BLaER1 treated with 17β-estradiol and CSF1 and Interleukin-3, amounts not matched to agents 10 nM and 100 nM (cell line): ENCODE measurements at regions not wholly inside any gene's neighbourhood (a gene's known extent, or its start where the extent isn't known, plus 50 kb on each side); places are given as distances from the start of the nearest gene placed in this dataset.
"Not testable (repeated sequence)": the region's sequence is repeated elsewhere in the genome, so short reads cannot be mapped to it uniquely, and the experiment has no call there.

ENCODE experiments used
- H3K27ac ChIP-seq, 11 experiments: shearing (Covaris generic); formaldehyde crosslinking; 2 replicates each; pipeline ENCODE4 v1.8.1; 2022
- H3K27me3 ChIP-seq, 11 experiments: shearing (Covaris generic); formaldehyde crosslinking; 2 replicates each; pipeline ENCODE4 v1.8.1; 2022
- H3K36me3 ChIP-seq, 11 experiments: shearing (Covaris generic); formaldehyde crosslinking; 2 replicates each; pipeline ENCODE4 v1.8.1; 2022
- H3K4me1 ChIP-seq, 10 experiments: shearing (Covaris generic); formaldehyde crosslinking; 2 replicates each; pipeline ENCODE4 v1.8.1; 2022
- H3K4me2 ChIP-seq, 11 experiments: shearing (Covaris generic); formaldehyde crosslinking; 2 replicates each; pipeline ENCODE4 v1.8.1; 2022
- H3K4me3 ChIP-seq, 10 experiments: shearing (Covaris generic); formaldehyde crosslinking; 2 replicates each; pipeline ENCODE4 v1.8.1; 2022
- H3K9ac ChIP-seq, 11 experiments: shearing (Covaris generic); formaldehyde crosslinking; 2 replicates each; pipeline ENCODE4 v1.8.1; 2022
- H3K9me3 ChIP-seq, 11 experiments: shearing (Covaris generic); formaldehyde crosslinking; replicated peaks in 1 of 11; 2 replicates each; pipeline ENCODE4 v1.8.1; 2022
- H4K20me1 ChIP-seq, 11 experiments: shearing (Covaris generic); formaldehyde crosslinking; 2 replicates each; pipeline ENCODE4 v1.8.1; 2022

DNA sequence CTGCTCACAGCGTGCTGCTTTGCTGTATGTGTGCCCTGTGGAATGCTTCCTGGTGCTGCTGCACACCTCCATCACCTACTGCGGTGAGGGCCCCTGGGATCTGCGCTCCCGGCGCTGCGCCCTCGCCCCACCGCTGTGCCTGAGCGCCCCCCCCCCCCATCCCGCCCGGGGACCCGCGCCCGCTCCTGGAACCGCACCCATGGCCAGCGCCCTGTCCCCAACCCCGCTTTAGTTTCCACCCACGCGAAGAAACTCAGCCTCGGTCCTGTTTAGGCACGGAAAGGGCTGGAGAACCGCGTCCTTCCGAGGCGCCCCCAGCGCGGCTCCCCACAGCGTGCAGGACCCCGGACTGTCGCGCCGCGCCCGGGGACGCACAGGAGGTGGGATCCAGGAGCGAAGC is 265.5 kb downstream of the POTEB3 start:
- H3K27me3 ChIP-seq, H3K27ac ChIP-seq, H3K36me3 ChIP-seq, H3K4me1 ChIP-seq, H3K9ac ChIP-seq, H3K4me2 ChIP-seq, H4K20me1 ChIP-seq, H3K4me3 ChIP-seq, H3K9me3 ChIP-seq: not testable (repeated sequence)

- H3K4me1 ChIP-seq, H3K9ac ChIP-seq, H3K27ac ChIP-seq, H3K36me3 ChIP-seq, H3K4me3 ChIP-seq, H3K4me2 ChIP-seq, H4K20me1 ChIP-seq, H3K27me3 ChIP-seq, H3K9me3 ChIP-seq: not testable (repeated sequence)
Observed at GRCh38 chr15:21151203-21151966, 285.3 kb upstream of the POTEB2 start.

- not testable (repeated sequence) for H3K27me3 ChIP-seq, H3K27ac ChIP-seq, H3K9me3 ChIP-seq, H3K4me3 ChIP-seq, H3K9ac ChIP-seq, H3K36me3 ChIP-seq, H4K20me1 ChIP-seq, H3K4me1 ChIP-seq, H3K4me2 ChIP-seq
Observed at GRCh38 chr15:21148136-21148535, 282.0 kb upstream of the POTEB2 start.

- H3K9me3 ChIP-seq, H4K20me1 ChIP-seq, H3K4me3 ChIP-seq, H3K36me3 ChIP-seq, H3K4me2 ChIP-seq, H3K9ac ChIP-seq, H3K27me3 ChIP-seq, H3K27ac ChIP-seq, H3K4me1 ChIP-seq: not testable (repeated sequence)
Observed at GRCh38 chr15:21133893-21134292, 267.8 kb upstream of the POTEB2 start.

DNA sequence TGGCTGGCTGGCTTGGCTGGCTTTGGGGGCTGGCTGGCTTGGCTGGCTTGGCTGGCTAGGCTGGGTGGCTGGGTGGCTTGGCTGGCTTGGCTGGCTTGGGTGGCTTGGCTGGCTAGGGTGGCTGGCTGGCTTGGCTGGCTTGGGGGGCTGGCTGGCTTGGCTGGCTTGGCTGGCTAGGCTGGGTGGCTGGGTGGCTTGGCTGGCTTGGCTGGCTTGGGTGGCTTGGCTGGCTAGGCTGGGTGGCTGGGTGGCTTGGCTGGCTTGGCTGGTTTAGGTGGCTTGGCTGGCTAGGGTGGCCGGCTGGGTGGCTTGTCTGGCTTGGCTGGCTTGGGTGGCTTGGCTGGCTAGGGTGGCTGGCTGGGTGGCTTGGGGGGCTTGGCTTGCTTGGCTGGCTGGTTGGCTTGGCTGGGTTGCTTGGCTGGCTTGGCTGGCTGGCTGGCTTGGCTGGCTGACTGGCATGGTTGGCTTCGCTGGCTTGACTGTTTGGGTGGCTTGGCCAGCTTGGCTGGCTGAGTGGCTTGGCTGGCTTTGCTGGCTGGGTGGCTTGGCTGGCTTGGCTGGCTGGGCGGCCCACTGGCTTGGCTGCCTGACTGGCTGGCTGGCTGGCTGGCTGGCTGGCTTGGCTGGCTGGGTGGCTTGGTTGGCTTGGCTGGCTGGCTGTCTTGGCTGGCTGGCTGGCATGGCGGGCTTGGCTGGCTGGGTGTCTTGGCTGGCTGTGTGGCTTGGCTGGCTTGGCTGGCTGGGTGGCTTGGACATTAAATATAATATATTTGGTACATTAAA is 246.3 kb upstream of the POTEB2 start:
- not testable (repeated sequence) for H4K20me1 ChIP-seq, H3K4me1 ChIP-seq, H3K27me3 ChIP-seq, H3K4me2 ChIP-seq, H3K36me3 ChIP-seq, H3K9ac ChIP-seq, H3K27ac ChIP-seq, H3K4me3 ChIP-seq
- peaks cover 12 to 17% (median 14%) of the 10 kb centered on the region in 11 experiments for H3K9me3 ChIP-seq

- not testable (repeated sequence) for H3K9ac ChIP-seq, H3K4me1 ChIP-seq, H3K36me3 ChIP-seq, H3K4me2 ChIP-seq, H3K27me3 ChIP-seq, H4K20me1 ChIP-seq, H3K4me3 ChIP-seq, H3K27ac ChIP-seq
- H3K9me3 ChIP-seq: peaks cover 14 to 20% (median 17%) of the 10 kb centered on the region in 11 experiments
Observed at GRCh38 chr15:21111861-21112260, 245.7 kb upstream of the POTEB2 start.

DNA sequence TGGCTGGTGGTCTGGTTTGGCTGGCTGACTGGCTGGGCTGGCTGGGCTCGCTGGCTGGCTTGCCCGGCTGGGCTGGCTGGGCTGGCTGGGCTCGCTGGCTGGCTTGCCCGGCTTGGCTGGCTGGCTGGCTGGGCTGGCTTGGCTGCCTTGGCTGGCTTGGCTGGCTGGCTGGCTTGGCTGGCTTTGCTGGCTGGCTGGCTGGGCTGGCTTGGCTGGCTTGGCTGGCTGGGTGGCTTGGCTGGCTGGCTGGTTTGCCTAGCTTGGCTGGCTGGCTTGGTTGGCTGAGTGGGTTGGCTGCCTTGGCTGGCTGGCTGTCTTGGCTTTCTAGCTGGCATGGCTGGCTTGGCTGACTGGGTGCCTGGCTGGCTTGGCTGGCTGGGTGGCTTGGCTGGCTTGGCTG is 245.1 kb upstream of the POTEB2 start:
- not testable (repeated sequence) for H4K20me1 ChIP-seq, H3K36me3 ChIP-seq, H3K4me2 ChIP-seq, H3K27ac ChIP-seq, H3K27me3 ChIP-seq, H3K4me3 ChIP-seq, H3K9ac ChIP-seq, H3K4me1 ChIP-seq
- peaks cover 14 to 20% (median 17%) of the 10 kb centered on the region in 11 experiments for H3K9me3 ChIP-seq

GRCh38 chr15:21110187-21110804 is 244.2 kb upstream of the POTEB2 start:
- H3K27me3 ChIP-seq, H4K20me1 ChIP-seq, H3K4me2 ChIP-seq, H3K9ac ChIP-seq, H3K27ac ChIP-seq, H3K36me3 ChIP-seq, H3K4me1 ChIP-seq: not testable (repeated sequence)
- Histone ChIP-seq H3K4me3 (peak overlapping the region in 3 of 10 experiments; percentile 8 to 43 (median 41); a peak in 3 of 20 replicates), H3K9me3 (peaks cover 14 to 20% (median 17%) of the 10 kb centered on the region in 11 experiments)

- H3K4me2 ChIP-seq, H3K4me1 ChIP-seq, H3K36me3 ChIP-seq, H3K27ac ChIP-seq, H3K9ac ChIP-seq, H3K27me3 ChIP-seq, H3K4me3 ChIP-seq, H4K20me1 ChIP-seq: not testable (repeated sequence)
- H3K9me3 ChIP-seq: peaks cover 14 to 20% (median 17%) of the 10 kb centered on the region in 11 experiments
Observed at GRCh38 chr15:21108384-21108783, 242.3 kb upstream of the POTEB2 start.

DNA sequence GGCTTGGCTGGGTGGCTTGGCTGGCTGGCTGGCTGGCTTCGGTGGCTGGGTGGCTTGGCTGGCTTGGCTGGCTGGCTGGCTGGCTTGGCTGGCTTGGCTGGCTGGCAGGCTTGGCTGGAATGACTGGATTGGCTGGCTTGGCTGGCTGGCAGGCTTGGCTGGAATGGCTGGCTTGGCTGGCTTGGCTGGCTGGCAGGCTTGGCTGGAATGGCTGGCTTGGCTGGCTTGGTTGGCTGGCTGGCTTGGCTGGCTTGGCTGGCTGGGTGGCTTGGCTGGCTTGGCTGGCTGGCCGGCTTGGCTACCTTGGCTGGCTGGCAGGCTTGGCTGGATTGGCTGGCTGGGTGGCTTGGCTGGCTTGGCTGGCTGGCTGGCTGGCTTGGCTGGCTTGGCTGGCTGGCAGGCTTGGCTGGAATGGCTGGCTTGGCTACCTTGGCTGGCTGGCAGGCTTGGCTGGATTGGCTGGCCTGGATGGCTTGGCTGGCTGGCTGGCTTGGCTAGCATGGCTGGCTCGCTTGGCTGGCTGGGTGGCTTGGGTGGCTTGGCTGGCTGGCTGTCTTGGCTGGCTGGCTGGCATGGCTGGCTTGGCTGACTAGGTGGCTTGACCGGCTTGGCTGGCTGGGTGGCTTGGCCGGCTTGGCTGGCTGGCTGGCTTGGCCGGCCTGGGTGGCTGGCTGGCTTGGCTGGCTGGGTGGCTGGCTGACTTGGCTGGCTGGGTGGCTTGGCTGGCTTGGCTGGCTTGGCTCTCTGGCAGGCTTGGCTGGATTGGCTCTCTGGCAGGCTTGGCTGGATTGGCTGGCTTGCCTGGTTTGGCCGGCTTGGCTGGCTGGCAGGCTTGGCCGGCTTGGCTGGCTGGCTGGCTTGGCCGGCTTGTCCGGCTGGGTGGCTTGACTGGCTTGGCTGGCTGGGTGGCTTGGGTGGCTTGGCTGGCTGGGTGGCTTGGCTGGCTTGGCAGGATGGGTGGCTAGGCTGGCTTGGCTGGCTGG is 241.6 kb upstream of the POTEB2 start:
- not testable (repeated sequence) for H3K27ac ChIP-seq, H3K4me3 ChIP-seq, H3K4me2 ChIP-seq, H3K4me1 ChIP-seq, H3K27me3 ChIP-seq, H3K9ac ChIP-seq, H3K36me3 ChIP-seq, H4K20me1 ChIP-seq
- H3K9me3 ChIP-seq: peaks cover 14 to 20% (median 17%) of the 10 kb centered on the region in 11 experiments

- not testable (repeated sequence) for H3K9me3 ChIP-seq, H3K4me3 ChIP-seq, H3K27ac ChIP-seq, H4K20me1 ChIP-seq, H3K27me3 ChIP-seq, H3K9ac ChIP-seq, H3K4me2 ChIP-seq, H3K4me1 ChIP-seq, H3K36me3 ChIP-seq
Observed at GRCh38 chr15:21096599-21096998, 230.5 kb upstream of the POTEB2 start.

GRCh38 chr15:21079544-21079943 is 213.4 kb upstream of the POTEB2 start:
- H3K27ac ChIP-seq, H3K9ac ChIP-seq, H3K9me3 ChIP-seq, H3K36me3 ChIP-seq, H4K20me1 ChIP-seq, H3K4me1 ChIP-seq, H3K4me3 ChIP-seq, H3K4me2 ChIP-seq, H3K27me3 ChIP-seq: not testable (repeated sequence)

DNA sequence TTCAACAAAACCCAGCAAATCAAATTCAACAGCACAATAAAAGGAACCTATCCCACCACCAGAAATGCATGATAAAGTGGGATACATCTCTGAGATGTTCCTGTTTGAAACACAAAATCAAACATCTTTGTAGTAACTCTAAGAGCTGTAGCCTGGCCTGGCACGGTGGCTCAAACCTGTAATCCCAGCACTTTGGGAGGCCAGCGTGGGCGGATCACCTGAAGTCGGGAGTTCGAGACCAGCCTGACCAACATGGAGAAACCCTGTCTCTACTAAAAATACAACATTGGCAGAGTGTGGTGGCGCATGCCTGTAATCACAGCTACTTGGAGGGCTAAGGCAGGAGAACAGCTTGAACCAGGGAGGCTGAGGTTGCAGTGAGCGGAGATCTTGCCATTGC is 202.8 kb upstream of the POTEB2 start:
- not testable (repeated sequence) for H3K9ac ChIP-seq, H4K20me1 ChIP-seq

More for the DNA sequence above, 202.8 kb upstream of the POTEB2 start:
- not testable (repeated sequence) for H3K27ac ChIP-seq, H3K4me3 ChIP-seq, H3K4me2 ChIP-seq, H3K9me3 ChIP-seq, H3K4me1 ChIP-seq, H3K27me3 ChIP-seq, H3K36me3 ChIP-seq
